NCI-H1436 (cell line): ENCODE measurements at regions not wholly inside any gene's neighbourhood (a gene's known extent, or its start where the extent isn't known, plus 50 kb on each side); places are given as distances from the start of the nearest gene placed in this dataset.

Experiments
- DNase-seq: peaks from one replicate; lab custom pipeline; 2025; lab: John Stamatoyannopoulos, UW

DNA sequence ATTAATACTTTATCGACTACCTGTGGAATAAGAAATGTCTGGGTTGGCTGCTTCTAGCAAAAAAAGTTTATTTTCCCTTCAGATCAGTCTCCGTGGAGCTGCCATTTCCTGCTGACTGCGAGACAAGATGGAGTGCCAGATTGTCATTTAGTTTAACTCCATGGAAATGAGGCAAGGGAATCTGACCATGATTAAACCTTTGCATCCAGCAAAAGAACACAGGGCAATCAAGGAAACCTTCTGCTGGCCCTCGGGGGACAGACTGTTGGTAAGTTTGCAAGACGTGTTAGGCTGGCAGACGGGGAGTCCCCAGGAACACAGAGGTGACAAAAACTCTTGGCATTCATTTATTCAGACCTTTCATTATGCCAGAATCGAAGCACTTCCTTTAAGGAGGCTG is 52.2 kb upstream of the SPACA1 start:
- DNase-seq = no peak

DNA sequence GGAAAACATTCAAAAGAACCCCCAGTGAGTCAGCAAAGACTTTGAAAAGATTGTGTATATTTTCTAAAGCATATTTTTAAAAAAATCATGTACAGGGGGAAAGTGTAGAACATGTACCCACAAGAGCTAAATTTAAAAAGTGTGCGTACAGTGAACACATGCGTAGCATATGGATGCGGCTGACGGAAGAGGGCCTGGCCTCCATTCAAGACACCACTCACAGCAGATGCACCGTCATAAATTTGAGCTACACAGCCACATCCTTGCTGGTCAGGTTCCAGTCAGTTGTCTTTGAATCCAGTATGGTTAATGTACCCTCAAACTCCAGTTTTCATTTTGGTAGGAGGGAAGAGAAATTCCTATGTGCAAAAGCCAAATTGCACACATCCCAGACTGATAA is 54.3 kb upstream of the SPACA1 start:
- DNase-seq = no peak

DNA sequence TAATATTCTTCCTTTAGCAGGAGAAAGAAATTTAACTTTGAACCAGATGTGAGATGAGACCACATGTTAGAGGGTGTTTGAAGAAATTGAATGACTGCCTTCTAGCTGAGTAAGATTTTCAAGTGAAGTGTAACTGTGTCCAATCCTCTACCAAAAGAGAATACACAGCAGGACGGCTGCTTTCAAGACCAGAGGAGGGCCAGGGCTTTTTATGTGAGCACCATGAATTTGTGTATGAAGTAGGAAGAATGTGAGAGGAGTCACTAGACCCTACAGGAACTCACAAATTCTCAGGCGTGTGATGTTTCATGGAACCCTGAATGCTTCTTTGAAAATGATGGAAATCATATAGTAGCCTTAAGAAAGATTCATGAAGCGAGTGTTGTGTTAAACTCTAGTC is 56.8 kb upstream of the SPACA1 start:
- DNase-seq = no peak

DNA sequence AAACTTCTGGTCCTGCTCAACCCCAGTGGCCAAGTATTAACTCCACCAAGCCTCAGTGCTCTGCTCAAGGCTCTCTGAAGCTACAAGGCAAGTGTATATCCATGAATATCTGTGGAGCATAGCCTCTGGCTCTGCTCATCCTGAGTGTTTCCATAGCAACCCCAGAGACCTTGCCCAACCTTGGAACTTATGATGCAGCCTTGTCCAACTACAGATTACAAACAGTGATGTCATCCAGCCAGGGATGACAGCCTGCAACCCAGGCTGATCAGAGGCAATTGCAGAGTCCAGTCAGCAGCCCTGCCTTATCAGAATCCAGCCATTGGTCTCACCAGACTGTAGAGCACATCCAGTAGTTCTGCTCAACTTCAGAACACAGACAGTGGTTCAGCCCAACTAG is 65.5 kb upstream of the SPACA1 start:
- DNase-seq = no peak

DNA sequence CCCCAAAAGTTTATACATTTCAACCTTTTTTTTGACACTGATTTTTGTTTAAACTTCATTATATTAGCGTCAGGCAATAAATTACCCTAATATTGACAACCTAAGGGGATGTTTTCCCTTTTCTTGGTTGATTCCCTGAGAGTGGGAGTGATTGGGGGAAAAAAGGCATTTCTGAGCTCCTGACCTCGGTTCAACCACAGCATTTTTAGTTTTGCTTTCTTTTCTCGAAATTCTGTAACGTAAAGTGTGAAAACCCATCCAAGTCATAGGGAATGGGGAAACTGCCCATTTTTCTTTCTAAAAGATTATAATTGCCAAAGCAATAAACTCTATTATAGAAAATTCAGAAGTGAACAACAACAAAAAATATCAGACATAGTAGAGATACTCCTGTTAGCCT is 67.9 kb upstream of the SPACA1 start:
- DNase-seq = no peak

DNA sequence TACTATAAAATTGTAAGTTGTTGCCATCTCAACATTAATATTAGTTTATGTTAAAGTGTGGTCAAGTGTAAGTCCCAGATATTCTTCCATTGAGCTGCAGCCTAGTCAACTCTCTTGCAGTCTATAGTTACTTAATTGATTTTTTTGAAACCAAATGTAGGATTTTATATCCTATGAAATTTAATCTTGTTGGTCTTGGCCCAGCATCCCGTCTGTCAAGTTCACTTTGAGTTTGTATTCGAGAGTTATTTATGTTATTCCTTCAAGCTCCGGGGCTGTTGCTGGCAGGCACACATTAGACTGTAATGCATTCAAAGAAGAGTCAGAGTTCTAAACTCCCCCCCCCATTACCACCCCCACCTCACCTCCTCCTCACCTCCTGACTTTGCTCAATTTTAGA is 71.0 kb upstream of the SPACA1 start:
- no peak for DNase-seq

DNA sequence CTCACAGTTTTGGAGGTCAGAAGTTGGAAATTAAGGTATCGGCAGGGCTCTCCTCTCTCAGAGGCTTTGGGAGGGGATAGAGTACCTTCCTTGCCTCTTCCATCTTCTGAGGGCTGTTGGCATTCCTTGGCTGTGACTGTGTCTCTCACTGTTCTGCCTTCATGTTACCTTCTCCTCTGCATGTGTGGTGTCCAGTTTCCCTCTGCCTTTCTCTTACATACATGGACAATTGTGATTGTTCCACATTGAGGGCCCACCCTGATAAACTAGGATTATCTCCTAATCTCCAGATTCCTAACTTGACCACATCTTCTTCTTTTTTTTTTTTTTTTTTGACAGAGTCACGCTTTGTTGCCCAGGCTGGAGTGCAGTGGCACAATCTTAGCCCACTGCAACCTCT is 72.1 kb upstream of the SPACA1 start:
- DNase-seq = no peak

DNA sequence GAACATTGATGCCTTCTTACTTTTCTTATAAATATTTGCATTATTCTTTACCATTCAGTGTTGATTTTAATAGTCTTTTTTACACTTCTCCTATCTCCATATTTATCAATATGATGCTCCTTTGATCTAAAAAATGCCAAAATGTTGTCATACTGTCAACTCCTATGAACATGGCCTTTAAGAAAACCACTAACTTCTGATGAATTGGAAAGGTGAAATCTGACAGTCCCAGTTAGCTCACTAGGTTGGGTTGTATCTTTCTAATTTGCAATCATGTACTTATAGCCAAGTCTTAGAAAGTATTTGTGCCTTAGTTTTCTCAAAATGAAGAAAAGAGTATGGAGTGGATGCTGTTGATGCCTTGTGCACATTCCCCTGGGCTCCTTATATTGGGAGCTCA is 75.4 kb upstream of the SPACA1 start:
- no peak for DNase-seq

DNA sequence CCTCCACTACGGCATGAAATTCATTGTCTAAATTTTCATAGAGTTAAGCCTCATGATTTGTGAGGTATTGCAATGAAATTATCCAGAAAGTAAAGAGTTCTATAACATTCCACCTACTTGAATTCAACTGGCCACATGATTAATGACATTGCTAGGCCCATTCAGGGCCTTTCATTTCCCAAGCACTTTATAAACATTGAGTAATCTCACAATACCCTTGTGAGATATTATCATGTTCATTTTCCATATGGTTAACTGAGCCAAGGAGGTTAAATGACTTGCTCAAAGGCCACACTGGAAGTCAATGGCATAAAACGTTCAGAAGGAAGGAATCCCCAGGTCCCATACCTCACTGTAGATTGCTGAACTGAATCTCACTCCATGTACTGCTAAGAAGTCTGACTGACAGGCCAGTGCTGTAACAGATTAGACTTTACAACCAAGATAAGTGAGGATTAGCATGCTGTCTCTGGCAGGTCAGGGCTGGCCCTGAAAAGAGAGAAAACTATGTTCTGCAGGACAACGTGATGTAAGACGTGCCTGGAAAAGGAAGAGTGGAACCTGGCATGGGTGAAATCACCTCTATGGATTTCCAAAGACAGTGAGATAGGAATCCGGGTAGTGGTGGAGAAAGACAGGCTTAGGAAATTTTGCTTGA is 75.9 kb upstream of the SPACA1 start:
- no peak for DNase-seq

DNA sequence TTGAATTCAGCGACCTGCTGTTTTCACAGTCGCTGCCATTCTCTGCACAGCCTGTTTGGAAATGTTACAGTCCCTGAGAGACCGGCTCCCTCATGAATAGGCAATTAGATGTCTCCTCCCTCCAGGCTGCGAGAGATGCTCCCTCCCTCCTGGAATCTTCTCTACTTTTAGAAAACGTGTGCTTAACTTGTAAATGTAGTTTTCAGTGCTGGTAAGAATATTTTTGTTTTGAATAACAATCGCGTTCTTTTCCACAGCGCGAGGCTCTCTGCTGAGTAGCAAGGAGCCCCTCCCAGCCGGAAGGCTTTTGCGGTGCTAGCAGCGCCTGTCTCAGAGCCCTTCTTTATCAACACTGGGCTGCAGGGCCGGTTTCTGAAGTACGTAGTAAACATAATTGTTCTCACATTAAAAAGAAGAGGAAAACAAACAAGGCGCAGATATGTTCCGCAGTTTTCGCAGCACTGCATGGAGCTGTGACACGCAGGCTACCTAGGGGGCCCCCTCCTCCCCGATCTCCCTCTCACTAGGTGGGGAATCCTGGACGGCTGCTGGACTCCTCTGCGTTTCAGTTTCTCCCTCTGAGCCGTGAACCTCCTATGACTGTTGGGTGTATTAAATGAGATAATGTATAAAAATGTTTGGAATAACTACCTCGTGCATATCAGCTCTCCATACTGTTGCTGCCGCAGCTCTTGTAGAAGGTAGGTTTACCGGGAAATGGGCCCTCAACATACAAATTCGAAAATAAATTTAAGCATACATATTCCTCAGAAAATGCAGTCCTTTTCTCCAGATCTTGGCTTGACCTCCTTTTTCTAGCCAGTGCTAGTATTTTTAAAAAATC is 79.0 kb upstream of the SPACA1 start:
- peak; percentile 26 for DNase-seq

DNA sequence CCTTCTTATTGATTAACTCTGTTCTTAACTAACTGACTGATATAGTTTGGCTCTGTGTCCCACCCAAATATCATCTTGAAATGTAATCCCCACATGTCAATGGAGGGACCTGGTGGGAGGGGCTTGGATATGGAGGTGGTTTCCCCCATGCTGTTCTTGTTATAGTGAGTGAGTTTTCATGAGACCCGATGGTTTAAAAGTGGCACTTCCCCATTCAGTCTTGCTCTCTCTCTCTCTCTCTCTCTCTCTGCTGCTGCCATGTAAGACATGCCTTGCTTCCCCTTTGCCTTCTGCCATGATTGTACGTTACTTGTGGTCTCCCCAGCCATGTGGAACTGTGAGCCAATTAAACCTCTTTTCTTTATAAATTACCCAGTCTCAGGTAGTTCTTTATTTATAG is 81.8 kb upstream of the SPACA1 start:
- no peak for DNase-seq

DNA sequence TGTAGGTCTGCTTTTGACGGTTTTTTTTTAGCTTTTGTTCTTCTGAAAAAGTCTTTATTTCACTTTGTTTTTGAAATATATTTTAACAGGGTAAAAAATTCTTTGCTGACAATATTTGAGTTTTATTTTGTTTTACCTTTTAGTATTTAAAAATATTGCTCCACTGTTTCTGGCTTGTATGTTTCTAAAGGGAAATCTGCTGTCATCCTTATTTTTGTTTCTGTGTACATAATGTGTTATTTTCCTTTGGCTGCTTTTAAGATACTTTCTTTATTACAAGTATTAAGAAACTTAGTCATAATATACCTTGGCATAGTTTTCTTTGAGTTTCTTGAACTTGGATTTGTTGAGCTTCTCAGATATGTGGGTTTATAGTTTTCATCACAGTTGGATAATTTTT is 88.6 kb upstream of the SPACA1 start:
- no peak for DNase-seq

DNA sequence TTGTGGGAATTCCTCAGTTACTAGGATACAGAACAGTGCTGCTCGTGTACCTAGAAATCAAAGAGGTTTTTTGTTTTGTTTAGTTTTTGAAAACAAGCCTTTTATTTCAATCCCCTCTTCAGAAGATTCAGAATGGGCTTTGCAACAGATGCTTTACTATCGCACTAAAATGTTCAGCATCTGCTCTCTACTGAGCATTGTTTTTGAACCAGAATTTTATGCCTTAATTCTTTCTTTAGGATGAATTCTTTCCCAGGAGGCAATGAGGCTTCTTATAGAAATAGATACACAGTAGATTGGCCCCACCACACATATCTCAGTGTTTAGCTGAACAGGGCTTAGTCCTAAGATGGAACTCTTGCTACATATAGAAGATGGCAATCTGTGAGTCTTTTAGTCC is 95.9 kb upstream of the SPACA1 start:
- DNase-seq = no peak

DNA sequence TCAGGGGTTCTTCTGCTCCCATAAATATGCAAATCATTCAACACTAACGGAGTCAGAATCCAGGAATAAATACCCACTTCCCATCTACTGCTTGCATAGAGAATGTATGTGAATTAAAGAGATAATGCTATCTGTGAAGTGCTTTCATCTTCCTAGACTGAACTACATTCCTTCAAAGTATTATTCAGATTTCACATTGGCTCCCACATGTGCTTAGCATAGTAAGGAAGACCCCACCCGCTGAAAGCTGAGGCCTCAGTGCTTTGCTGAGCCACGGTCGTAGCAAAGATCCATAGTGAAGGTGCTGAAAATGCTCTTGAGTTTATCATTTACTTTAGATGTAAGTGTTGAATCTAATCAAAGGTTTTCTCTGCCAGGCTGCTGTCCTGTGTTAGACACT is 97.0 kb upstream of the SPACA1 start:
- DNase-seq = no peak

DNA sequence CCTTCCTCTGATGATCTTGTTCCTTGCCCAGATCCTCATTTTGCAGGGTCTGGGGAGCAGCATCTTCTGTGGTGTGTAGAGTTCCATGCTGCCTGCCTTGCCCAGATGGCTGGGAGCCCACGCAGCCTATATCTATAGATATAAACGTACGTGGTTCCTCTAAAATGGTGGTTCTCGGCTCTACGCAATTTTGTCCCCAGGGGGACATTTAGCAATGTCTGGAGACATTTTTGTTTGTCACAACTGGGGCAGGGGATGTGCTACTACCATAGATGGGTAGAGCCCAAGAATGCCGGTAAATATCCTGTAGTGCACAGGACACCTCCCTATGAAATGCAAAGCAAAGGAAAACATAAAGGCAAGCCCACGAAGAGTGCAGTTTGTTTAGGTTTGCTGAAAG is 98.4 kb upstream of the SPACA1 start:
- no peak for DNase-seq

DNA sequence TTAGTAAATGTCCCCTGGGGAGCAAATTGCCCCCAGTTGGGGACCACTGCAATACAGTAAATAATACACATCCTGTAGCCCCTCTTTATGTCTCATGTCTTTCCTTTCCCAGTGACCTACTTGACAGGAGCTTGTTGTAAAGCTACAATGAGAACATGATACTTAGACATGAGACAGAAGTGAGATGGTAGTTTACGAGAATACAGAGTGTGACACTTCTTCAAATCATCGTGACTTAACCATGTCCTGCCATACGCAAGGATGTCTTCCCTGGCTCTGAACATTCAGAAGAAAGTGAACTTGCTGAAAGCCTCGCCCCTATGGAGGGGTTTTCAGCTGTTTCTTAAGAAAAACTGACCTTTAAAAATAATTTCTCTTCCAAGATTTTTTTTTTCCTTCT is 101.0 kb upstream of the SPACA1 start:
- no peak for DNase-seq

DNA sequence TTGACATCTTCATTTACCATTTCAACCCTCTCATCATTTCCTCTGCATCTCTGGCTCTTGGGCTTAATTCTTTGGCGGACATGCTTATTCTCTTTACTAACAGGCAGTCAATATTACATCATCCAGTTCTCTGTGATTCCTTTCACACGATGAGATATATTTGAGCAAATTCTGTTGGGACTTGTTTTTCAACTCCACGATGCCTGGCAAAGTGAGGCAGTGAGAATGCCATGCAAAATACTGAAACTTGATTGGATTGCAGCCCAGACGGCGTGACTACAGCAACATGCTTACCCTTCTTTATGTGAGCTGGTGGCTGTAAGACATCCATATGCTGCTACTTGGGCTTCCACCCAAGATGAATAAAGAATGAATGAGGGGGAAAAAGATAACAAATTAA is 101.7 kb upstream of the SPACA1 start:
- peak; percentile 9 for DNase-seq

DNA sequence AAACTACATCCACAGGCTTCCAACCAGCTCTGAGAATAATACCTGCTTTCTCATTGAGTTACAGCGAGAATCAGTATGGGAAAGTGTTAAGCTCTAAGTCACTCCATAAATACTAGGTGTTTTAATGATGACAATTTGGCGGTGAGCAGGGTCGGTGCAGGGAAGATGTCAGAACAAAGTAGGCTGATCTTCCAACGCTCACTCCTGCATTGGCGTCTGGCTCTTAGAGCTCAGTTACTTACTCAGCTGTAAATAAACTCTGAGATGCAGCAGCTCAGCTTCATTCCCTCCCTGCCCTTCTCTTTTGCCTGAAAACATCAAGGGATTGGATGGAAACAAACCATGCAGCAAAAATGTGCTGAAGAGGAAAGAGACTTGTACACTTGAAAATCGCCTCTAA is 102.5 kb upstream of the SPACA1 start:
- DNase-seq = no peak

DNA sequence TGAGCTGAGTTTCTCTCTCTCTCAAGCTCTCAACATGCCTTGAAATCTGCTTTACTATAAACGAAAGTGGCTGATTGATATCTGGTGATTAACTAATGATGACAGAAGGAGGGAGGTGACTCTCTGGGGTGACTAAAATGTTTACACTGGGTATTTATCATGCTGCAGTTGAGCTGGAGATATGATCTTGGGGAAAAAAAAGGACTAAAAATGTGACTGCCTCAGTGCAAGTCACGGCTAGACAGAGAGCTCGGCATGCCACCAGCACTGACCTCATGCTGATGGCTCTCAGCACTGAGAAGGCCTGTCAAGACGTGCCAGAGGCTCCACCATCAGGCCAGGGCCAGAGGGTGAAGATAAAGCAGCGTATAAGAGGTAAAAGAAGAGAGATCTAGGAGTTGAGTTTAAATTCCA is 103.1 kb upstream of the SPACA1 start:
- DNase-seq = no peak

DNA sequence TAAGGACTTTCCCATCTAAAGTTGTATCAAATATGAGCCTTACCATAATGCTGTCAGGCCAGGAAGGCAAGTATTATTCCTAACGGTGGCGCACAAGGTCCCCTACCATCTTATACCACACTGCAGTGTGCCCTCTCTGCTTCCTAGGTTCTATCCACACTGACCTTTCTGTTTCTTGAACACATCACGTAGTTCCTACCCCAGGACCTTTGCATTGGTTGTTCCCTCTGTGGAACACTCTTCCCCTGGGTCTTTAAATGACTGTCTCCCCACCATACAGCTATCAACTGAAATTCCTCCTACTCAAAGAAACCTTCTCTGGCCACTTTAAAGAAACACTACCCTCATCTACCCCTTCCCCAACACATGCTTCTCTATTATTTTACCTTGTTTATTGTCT is 104.5 kb upstream of the SPACA1 start:
- DNase-seq = no peak

DNA sequence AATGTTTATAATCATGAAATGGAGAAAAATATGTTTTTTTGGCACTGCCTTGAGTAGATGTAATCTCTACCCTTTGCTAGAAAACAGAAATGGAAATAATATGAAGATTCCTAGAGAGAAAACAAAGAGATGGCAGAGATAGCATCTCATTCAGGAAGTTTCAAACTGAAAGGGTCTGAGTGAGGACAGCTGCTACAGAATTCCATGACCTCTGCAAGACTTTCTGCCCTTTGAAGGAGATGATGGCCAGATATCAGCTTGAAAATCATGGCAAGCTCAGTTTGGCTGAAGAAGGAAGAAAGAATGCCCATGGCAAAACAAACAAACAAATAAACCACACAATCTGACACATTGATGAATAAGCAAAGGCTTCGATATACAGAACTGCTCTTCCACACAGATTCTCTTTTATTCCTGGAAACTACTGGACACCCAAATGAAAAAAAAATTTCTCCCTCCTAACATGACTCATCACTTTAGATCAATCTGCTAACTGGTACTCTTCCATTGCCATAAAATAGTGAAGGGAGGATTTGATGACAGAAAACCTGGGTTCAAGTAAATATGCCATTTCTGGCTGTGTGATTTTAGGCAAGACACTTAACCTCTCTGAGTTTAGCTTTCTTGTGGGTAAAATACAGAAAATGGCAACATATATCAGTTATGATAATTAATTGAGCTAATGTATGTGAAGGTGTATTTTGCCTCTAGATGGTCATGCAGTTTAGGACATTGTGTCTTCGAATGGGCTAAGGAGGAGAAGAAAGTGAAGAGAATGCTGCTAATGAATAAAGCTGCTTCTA is 105.9 kb upstream of the SPACA1 start:
- no peak for DNase-seq

DNA sequence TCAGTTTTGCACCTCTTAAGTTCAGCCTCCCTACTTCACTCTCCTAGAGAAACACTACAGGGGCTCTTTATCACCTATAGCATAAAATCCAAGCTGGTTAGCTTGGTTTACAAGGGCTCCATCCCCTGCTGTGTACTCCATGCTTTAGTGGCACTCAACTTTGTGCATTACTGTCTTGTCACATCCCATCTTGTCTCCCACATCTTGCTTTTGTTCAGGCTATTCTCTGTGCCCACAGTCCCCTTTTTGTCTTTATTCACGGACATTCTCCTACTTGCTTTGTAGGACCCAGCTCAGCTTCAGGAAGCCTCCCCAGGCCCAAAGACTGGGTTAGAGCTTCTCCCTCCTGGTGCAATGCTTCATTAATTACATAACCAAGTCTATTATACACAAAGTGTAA is 107.9 kb upstream of the SPACA1 start:
- no peak for DNase-seq

DNA sequence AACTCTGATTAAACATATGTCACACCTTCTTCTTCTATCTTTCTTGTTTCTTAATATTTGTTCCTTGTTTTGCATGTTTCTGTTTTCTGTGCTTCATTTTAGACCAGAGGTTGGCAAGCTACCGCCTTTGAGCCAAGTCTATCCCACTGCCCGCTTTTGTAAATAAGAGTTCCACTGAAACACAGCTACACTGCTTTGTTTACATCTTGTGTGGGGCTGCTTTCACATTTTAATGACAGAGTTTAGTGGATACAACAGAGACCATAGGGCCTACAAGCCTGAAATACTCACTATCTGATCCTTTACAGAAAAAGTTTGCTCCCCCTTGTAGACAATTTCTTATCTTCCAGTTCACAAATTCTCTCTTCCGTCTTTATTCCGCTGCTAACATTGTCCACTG is 109.4 kb upstream of the SPACA1 start:
- DNase-seq = no peak
